NB4 (cell line): ENCODE measurements at regions not wholly inside any gene's neighbourhood (a gene's known extent, or its start where the extent isn't known, plus 50 kb on each side); places are given as distances from the start of the nearest gene placed in this dataset.

ENCODE experiments used
- POLR2A ChIP-seq: IDR thresholded peaks from 2 replicates; pipeline ENCODE4 v1.6.1; 2011; ENCODE audit warnings: mild to moderate bottlenecking; ENCODE audit not compliant: insufficient read length; ENCODE audit errors: extremely low read depth
- TF ChIP-seq, protein P1 (sequence below): IDR thresholded peaks from one replicate; pipeline ENCODE4 v1.5.1; 2012; ENCODE audit warnings: low read depth, low read length
- TF ChIP-seq, protein P2 (sequence below): IDR thresholded peaks from 2 replicates; pipeline ENCODE4 v1.6.1; 2011; ENCODE audit warnings: low read depth, low read length

DNA sequence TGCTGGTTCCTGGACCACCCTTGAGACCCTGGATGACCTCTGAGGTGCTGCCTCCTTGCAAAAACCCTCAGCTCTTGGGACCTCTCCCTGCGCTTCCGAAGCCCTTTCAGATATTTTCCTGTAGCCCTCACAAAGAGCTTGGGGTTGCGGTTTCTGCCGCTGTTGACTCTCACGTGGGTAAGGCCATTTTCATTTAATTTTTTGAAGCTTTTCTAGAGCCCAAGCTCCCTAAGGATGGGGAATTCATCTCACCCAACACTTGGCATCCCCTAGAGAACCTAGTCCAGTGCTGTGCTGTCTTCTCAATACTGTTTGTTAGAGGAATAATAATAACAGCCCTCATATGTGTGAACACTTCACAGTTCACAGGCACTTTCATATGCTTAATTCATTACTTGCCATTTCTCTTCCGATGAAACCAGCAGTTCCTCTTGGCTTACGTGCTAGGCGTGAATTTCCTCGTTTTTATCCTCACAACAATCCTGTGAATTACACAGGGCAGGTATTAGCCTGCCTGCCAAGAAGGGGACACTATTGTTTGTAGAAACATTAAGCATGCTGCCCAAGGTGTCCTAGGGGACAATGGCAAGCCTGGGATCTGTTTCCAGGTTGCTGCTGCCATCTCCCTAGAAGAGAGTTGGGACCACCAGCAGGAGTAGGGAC is 71.6 kb upstream of the CTBP2 start:
- TF ChIP-seq, protein P1, sequence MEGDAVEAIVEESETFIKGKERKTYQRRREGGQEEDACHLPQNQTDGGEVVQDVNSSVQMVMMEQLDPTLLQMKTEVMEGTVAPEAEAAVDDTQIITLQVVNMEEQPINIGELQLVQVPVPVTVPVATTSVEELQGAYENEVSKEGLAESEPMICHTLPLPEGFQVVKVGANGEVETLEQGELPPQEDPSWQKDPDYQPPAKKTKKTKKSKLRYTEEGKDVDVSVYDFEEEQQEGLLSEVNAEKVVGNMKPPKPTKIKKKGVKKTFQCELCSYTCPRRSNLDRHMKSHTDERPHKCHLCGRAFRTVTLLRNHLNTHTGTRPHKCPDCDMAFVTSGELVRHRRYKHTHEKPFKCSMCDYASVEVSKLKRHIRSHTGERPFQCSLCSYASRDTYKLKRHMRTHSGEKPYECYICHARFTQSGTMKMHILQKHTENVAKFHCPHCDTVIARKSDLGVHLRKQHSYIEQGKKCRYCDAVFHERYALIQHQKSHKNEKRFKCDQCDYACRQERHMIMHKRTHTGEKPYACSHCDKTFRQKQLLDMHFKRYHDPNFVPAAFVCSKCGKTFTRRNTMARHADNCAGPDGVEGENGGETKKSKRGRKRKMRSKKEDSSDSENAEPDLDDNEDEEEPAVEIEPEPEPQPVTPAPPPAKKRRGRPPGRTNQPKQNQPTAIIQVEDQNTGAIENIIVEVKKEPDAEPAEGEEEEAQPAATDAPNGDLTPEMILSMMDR: no peak
- no peak for TF ChIP-seq POLR2A
- TF ChIP-seq, protein P2, sequence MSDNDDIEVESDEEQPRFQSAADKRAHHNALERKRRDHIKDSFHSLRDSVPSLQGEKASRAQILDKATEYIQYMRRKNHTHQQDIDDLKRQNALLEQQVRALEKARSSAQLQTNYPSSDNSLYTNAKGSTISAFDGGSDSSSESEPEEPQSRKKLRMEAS: no peak
